ENCODE measurements at regions not wholly inside any gene's neighbourhood (a gene's known extent, or its start where the extent isn't known, plus 50 kb on each side); places are given as distances from the start of the nearest gene placed in this dataset.
A peak's percentile ranks its signal among the peaks of the same experiment; 100 is the strongest.

- H3K9me3 ChIP-seq (ENCODE audit: severe bottlenecking), result no peaks in the 10 kb centered on the region
- H3K27me3 ChIP-seq (ENCODE audit: insufficient read depth, poor library complexity, severe bottlenecking), result peaks cover 13% of the 10 kb centered on the region
- no peak for DNase-seq (ENCODE audit: low spot score)
- no peaks in the 10 kb centered on the region for H3K4me1 ChIP-seq (ENCODE audit: insufficient read depth, poor library complexity, severe bottlenecking)
- peak; percentile 72 for ATAC-seq (ENCODE audit: low read depth)
- TF ChIP-seq CTCF (IDR thresholded peaks at IDR 0.05; ENCODE audit: poor library complexity, severe bottlenecking), result no peak
- H3K36me3 ChIP-seq (ENCODE audit: low read depth), result no peaks in the 10 kb centered on the region
- no peak overlapping the region for H3K27ac ChIP-seq (ENCODE audit: poor library complexity, severe bottlenecking)
- H3K4me3 ChIP-seq (ENCODE audit: severe bottlenecking), result no peak overlapping the region
Observed at GRCh38 chr22:47281126-47282106, 519.0 kb downstream of the TBC1D22A start.

- Histone ChIP-seq H3K9me3 (ENCODE audit: severe bottlenecking) (no peaks in the 10 kb centered on the region), H3K27ac (ENCODE audit: poor library complexity, severe bottlenecking) (no peak overlapping the region), H3K4me3 (ENCODE audit: severe bottlenecking) (no peak overlapping the region), H3K4me1 (ENCODE audit: insufficient read depth, poor library complexity, severe bottlenecking) (no peaks in the 10 kb centered on the region), H3K27me3 (ENCODE audit: insufficient read depth, poor library complexity, severe bottlenecking) (peaks cover 13% of the 10 kb centered on the region), H3K36me3 (ENCODE audit: low read depth) (no peaks in the 10 kb centered on the region)
- TF ChIP-seq CTCF (IDR thresholded peaks at IDR 0.05; ENCODE audit: poor library complexity, severe bottlenecking), result no peak
- ATAC-seq (ENCODE audit: low read depth) (no peak), DNase-seq (ENCODE audit: low spot score) (no peak)
Observed at GRCh38 chr22:47280301-47280700, 517.9 kb downstream of the TBC1D22A start.

GRCh38 chr22:47279746-47280145 is 517.3 kb downstream of the TBC1D22A start:
- DNase-seq (ENCODE audit: low spot score) (no peak), ATAC-seq (ENCODE audit: low read depth) (no peak)
- TF ChIP-seq CTCF (IDR thresholded peaks at IDR 0.05; ENCODE audit: poor library complexity, severe bottlenecking), result no peak
- Histone ChIP-seq H3K4me1 (ENCODE audit: insufficient read depth, poor library complexity, severe bottlenecking) (no peaks in the 10 kb centered on the region), H3K27me3 (ENCODE audit: insufficient read depth, poor library complexity, severe bottlenecking) (peaks cover 13% of the 10 kb centered on the region), H3K27ac (ENCODE audit: poor library complexity, severe bottlenecking) (no peak overlapping the region), H3K4me3 (ENCODE audit: severe bottlenecking) (no peak overlapping the region), H3K9me3 (ENCODE audit: severe bottlenecking) (no peaks in the 10 kb centered on the region), H3K36me3 (ENCODE audit: low read depth) (no peaks in the 10 kb centered on the region)

GRCh38 chr22:47279337-47279736 is 516.9 kb downstream of the TBC1D22A start:
- H3K27ac ChIP-seq (ENCODE audit: poor library complexity, severe bottlenecking), result no peak overlapping the region
- ATAC-seq (ENCODE audit: low read depth) (no peak), DNase-seq (ENCODE audit: low spot score) (no peak)
- H3K4me3 ChIP-seq (ENCODE audit: severe bottlenecking), result no peak overlapping the region
- no peaks in the 10 kb centered on the region for H3K36me3 ChIP-seq (ENCODE audit: low read depth)
- no peak for TF ChIP-seq CTCF (IDR thresholded peaks at IDR 0.05; ENCODE audit: poor library complexity, severe bottlenecking)
- H3K27me3 ChIP-seq (ENCODE audit: insufficient read depth, poor library complexity, severe bottlenecking), result peaks cover 13% of the 10 kb centered on the region
- H3K9me3 ChIP-seq (ENCODE audit: severe bottlenecking), result no peaks in the 10 kb centered on the region
- H3K4me1 ChIP-seq (ENCODE audit: insufficient read depth, poor library complexity, severe bottlenecking), result no peaks in the 10 kb centered on the region

GRCh38 chr22:47278655-47279054 is 516.2 kb downstream of the TBC1D22A start:
- Histone ChIP-seq H3K4me3 (ENCODE audit: severe bottlenecking) (no peak overlapping the region), H3K27me3 (ENCODE audit: insufficient read depth, poor library complexity, severe bottlenecking) (peaks cover 13% of the 10 kb centered on the region), H3K36me3 (ENCODE audit: low read depth) (no peaks in the 10 kb centered on the region), H3K27ac (ENCODE audit: poor library complexity, severe bottlenecking) (no peak overlapping the region), H3K4me1 (ENCODE audit: insufficient read depth, poor library complexity, severe bottlenecking) (no peaks in the 10 kb centered on the region), H3K9me3 (ENCODE audit: severe bottlenecking) (no peaks in the 10 kb centered on the region)
- no peak for TF ChIP-seq CTCF (IDR thresholded peaks at IDR 0.05; ENCODE audit: poor library complexity, severe bottlenecking)
- no peak for DNase-seq (ENCODE audit: low spot score)
- no peak for ATAC-seq (ENCODE audit: low read depth)
